DOHH2 (cell line): ENCODE measurements at regions not wholly inside any gene's neighbourhood (a gene's known extent, or its start where the extent isn't known, plus 50 kb on each side); places are given as distances from the start of the nearest gene placed in this dataset.

Source experiments
- H3F3A ChIP-seq: fragments of 200-600 bp; sonication (generic), shearing (Covaris generic); 2 replicates; pipeline ENCODE4 v1.6.0; 2016; ENCODE audit warnings: antibody characterized with exemption, mild to moderate bottlenecking; ENCODE audit not compliant: control insufficient read depth, insufficient read depth
- H3K27ac ChIP-seq: fragments of 200-600 bp; sonication (generic); 2 replicates; pipeline ENCODE4 v1.5.1; 2014; ENCODE audit warnings: low read depth, mild to moderate bottlenecking, low read length, moderate library complexity
- H3K27me3 ChIP-seq: fragments of 200-600 bp; sonication (generic); 2 replicates; pipeline ENCODE4 v1.6.1; 2014; ENCODE audit warnings: mild to moderate bottlenecking, low read length, mixed read lengths; ENCODE audit not compliant: control insufficient read depth
- H3K36me3 ChIP-seq: fragments of 200-600 bp; sonication (generic); 2 replicates; pipeline ENCODE4 v1.6.1; 2014; ENCODE audit warnings: mild to moderate bottlenecking, low read length, moderate library complexity, mixed read lengths; ENCODE audit not compliant: control insufficient read depth
- H3K4me1 ChIP-seq: fragments of 200-600 bp; sonication (generic); 2 replicates; pipeline ENCODE4 v1.6.1; 2014; ENCODE audit warnings: mild to moderate bottlenecking, low read length, mixed read lengths; ENCODE audit not compliant: control insufficient read depth
- H3K4me2 ChIP-seq: fragments of 200-600 bp; sonication (generic); 2 replicates; pipeline ENCODE4 v1.6.0; 2014; ENCODE audit warnings: mild to moderate bottlenecking, low read length, moderate library complexity
- H3K4me3 ChIP-seq: fragments of 200-600 bp; sonication (generic); 2 replicates; pipeline ENCODE4 v1.5.1; 2014; ENCODE audit warnings: mild to moderate bottlenecking, low read length, mixed read lengths
- H3K79me2 ChIP-seq: fragments of 200-600 bp; sonication (generic); 2 replicates; pipeline ENCODE4 v1.6.1; 2014; ENCODE audit warnings: mild to moderate bottlenecking, low read length, mixed read lengths; ENCODE audit not compliant: control insufficient read depth
- H3K9me2 ChIP-seq: fragments of 200-600 bp; sonication (generic); replicated peaks from 2 replicates; pipeline ENCODE4 v1.6.1; 2014; ENCODE audit warnings: mild to moderate bottlenecking, low read length, mixed read lengths; ENCODE audit not compliant: control insufficient read depth
- H3K9me3 ChIP-seq: fragments of 200-600 bp; sonication (generic); 2 replicates; pipeline ENCODE4 v1.6.1; 2014; ENCODE audit warnings: antibody characterized with exemption, low read length, mixed read lengths; ENCODE audit not compliant: control insufficient read depth, insufficient read depth
- H4K20me1 ChIP-seq: fragments of 200-600 bp; sonication (generic); 2 replicates; pipeline ENCODE4 v1.6.0; 2014; ENCODE audit warnings: low read depth, mild to moderate bottlenecking, antibody characterized with exemption, low read length, moderate library complexity; ENCODE audit not compliant: control insufficient read depth, insufficient read depth
- EZH2phosphoT487 ChIP-seq: fragments of 200-600 bp; sonication (generic); IDR thresholded peaks from 2 replicates; pipeline ENCODE4 v1.6.1; 2017; ENCODE audit warnings: borderline replicate concordance, mild to moderate bottlenecking, antibody characterized with exemption, low read length, moderate library complexity, mixed read lengths
- TF ChIP-seq, protein P1 (sequence below): fragments of 200-600 bp; sonication (generic); IDR thresholded peaks from one replicate; pipeline ENCODE4 v1.5.1; 2014; ENCODE audit warnings: antibody characterized with exemption, mild to moderate bottlenecking, low read depth, low read length; ENCODE audit not compliant: poor library complexity, severe bottlenecking

DNA sequence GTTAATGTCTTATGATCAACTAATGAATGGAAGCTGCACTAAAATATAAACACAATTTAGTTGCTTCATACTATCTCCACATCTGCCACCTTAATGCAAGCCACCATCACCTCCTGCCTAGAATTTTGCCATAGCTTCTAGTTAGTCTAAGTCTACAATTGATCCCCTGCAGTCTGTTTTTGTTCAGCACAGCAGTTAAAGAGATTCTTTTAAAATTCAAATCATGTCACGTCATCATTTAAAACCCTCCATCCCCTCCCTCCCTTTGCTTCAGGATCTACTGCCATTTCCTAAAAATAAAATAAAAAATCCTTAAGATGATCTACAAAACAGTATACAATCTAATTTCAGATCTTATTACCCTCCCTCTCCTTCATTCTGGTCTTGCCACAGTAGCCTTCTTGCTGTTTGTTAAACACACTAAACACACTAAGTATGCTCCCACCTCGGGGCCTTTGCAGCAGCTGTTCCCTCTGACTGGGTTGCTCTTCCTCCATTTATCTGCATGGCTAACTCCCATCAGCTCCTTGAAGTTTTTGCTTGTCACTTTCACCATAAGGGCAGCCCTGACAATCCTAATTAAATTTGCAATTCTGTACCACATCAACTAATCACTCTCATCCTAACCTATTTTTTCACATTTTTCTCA lies 97.0 kb upstream of the FOXP2 start:
- no peaks in the 10 kb centered on the region for H3K9me2 ChIP-seq
- no peaks in the 10 kb centered on the region for H3K79me2 ChIP-seq
- H3F3A ChIP-seq = no peaks in the 10 kb centered on the region
- H3K9me3 ChIP-seq = no peaks in the 10 kb centered on the region
- no peak overlapping the region for H3K4me2 ChIP-seq
- H4K20me1 ChIP-seq = no peaks in the 10 kb centered on the region
- H3K27me3 ChIP-seq = no peaks in the 10 kb centered on the region
- no peak overlapping the region for H3K4me3 ChIP-seq
- H3K27ac ChIP-seq = no peak overlapping the region
- H3K4me1 ChIP-seq = no peaks in the 10 kb centered on the region
- H3K36me3 ChIP-seq = no peaks in the 10 kb centered on the region
- TF ChIP-seq EZH2phosphoT487 = no peak
- TF ChIP-seq, protein P1, sequence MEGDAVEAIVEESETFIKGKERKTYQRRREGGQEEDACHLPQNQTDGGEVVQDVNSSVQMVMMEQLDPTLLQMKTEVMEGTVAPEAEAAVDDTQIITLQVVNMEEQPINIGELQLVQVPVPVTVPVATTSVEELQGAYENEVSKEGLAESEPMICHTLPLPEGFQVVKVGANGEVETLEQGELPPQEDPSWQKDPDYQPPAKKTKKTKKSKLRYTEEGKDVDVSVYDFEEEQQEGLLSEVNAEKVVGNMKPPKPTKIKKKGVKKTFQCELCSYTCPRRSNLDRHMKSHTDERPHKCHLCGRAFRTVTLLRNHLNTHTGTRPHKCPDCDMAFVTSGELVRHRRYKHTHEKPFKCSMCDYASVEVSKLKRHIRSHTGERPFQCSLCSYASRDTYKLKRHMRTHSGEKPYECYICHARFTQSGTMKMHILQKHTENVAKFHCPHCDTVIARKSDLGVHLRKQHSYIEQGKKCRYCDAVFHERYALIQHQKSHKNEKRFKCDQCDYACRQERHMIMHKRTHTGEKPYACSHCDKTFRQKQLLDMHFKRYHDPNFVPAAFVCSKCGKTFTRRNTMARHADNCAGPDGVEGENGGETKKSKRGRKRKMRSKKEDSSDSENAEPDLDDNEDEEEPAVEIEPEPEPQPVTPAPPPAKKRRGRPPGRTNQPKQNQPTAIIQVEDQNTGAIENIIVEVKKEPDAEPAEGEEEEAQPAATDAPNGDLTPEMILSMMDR = no peak

DNA sequence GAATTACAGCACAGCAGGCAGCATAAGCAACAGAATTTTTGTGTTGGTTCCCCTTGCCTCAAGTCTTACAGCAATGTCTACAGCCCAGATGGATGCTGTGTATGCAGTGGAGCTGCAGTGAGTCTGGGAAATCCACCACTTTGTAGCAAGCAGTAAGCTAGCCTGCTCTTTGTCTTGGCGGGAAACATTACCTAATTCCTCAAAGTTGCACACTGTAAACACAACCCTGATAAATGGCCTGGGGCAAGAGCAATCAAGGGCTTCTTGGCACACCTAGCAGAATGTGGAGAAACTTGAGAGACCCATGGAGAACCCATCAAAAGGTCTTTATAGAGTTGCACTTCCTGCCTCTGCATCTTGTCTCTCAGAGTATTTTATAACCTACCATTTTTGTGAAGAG lies 102.0 kb upstream of the FOXP2 start:
- H3K79me2 ChIP-seq = no peaks in the 10 kb centered on the region
- TF ChIP-seq, protein P1 = no peak
- no peak for TF ChIP-seq EZH2phosphoT487
- H3K36me3 ChIP-seq = no peaks in the 10 kb centered on the region
- H3F3A ChIP-seq = no peaks in the 10 kb centered on the region
- no peak overlapping the region for H3K27ac ChIP-seq
- no peaks in the 10 kb centered on the region for H3K9me3 ChIP-seq
- H3K4me2 ChIP-seq = no peak overlapping the region
- H4K20me1 ChIP-seq = no peaks in the 10 kb centered on the region
- H3K4me3 ChIP-seq = no peak overlapping the region
- no peaks in the 10 kb centered on the region for H3K4me1 ChIP-seq
- no peaks in the 10 kb centered on the region for H3K9me2 ChIP-seq
- H3K27me3 ChIP-seq = no peaks in the 10 kb centered on the region

DNA sequence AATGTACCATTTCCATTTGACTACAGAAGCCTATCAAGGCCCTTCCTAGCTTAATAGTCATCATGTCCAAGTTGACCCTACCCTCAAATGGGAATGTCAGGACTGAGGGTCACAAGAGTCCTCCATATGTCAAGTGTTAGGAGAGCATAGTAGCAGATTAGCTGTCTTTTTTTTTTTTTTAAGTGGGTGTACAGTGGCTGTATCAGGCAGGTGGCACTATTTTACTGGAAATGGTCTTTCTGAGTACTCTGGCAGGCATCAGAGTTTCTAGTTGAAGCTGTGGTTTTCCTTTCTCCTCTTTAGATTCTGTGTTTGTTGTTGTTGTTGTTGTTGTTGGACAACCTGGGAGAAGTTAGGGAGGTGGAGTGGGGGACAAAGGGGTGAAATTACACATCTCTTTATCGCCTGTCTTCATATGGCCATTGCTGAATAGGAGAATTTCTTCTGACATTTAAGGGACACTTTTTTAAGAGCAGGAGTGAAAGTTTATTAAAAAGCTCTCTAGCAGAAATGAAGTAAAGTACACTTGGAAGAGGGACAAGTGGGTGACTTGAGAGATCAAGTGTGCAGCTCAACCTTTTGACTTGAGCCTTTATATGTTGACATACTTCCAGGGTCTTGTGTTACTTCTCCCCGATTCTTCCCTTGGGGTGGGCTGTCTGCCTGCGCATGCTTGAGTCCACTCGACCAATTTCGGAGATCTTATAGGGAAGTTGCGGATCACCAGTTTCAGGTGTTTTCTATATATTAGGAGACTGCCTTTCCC lies 104.1 kb upstream of the FOXP2 start:
- TF ChIP-seq, protein P1 = no peak
- TF ChIP-seq EZH2phosphoT487 = no peak
- H3K9me3 ChIP-seq = no peaks in the 10 kb centered on the region
- H3K9me2 ChIP-seq = no peaks in the 10 kb centered on the region
- no peak overlapping the region for H3K27ac ChIP-seq
- no peaks in the 10 kb centered on the region for H3K27me3 ChIP-seq
- H3K79me2 ChIP-seq = no peaks in the 10 kb centered on the region
- H4K20me1 ChIP-seq = no peaks in the 10 kb centered on the region
- no peak overlapping the region for H3K4me3 ChIP-seq
- H3K4me1 ChIP-seq = no peaks in the 10 kb centered on the region
- H3K36me3 ChIP-seq = no peaks in the 10 kb centered on the region
- no peaks in the 10 kb centered on the region for H3F3A ChIP-seq
- H3K4me2 ChIP-seq = no peak overlapping the region
